Eye (tissue), 1 donor: ENCODE measurements at regions not wholly inside any gene's neighbourhood (a gene's known extent, or its start where the extent isn't known, plus 50 kb on each side); places are given as distances from the start of the nearest gene placed in this dataset.

Source experiments
- DNase-seq: peaks from one replicate; pipeline ENCODE4 v3.0.0-alpha.2; 2015

- DNase-seq = no peak
Measured at GRCh38 chr5:135657536-135658305, 78.9 kb upstream of the CXCL14 start.

GRCh38 chr5:135655468-135655815, 76.7 kb upstream of the CXCL14 start:
- DNase-seq = peak; percentile 50

- DNase-seq = no peak
Measured at GRCh38 chr5:135654761-135655467, 76.1 kb upstream of the CXCL14 start.

- no peak for DNase-seq
Measured at GRCh38 chr5:135651156-135651555, 72.4 kb upstream of the CXCL14 start.

- no peak for DNase-seq
Measured at GRCh38 chr5:135650081-135650480, 71.3 kb upstream of the CXCL14 start.

- no peak for DNase-seq
Measured at GRCh38 chr5:135649435-135649834, 70.6 kb upstream of the CXCL14 start.

GRCh38 chr5:135648116-135648515, 69.3 kb upstream of the CXCL14 start:
- no peak for DNase-seq

GRCh38 chr5:135645336-135646180, 66.8 kb upstream of the CXCL14 start:
- no peak for DNase-seq

GRCh38 chr5:135644816-135645215, 66.0 kb upstream of the CXCL14 start:
- no peak for DNase-seq

GRCh38 chr5:135643881-135644766, 65.3 kb upstream of the CXCL14 start:
- no peak for DNase-seq

GRCh38 chr5:135642934-135643333, 64.1 kb upstream of the CXCL14 start:
- DNase-seq = peak; percentile 27

GRCh38 chr5:135642488-135642870, 63.7 kb upstream of the CXCL14 start:
- DNase-seq = no peak

GRCh38 chr5:135641734-135642487, 63.1 kb upstream of the CXCL14 start:
- DNase-seq = no peak

GRCh38 chr5:135641319-135641718, 62.5 kb upstream of the CXCL14 start:
- no peak for DNase-seq

GRCh38 chr5:135635451-135635850, 56.7 kb upstream of the CXCL14 start:
- no peak for DNase-seq

- peak; percentile 46 for DNase-seq
Measured at GRCh38 chr5:135632798-135633197, 54.0 kb upstream of the CXCL14 start.

GRCh38 chr5:135631391-135631790, 52.6 kb upstream of the CXCL14 start:
- DNase-seq = no peak

GRCh38 chr5:135629666-135630065, 50.9 kb upstream of the CXCL14 start:
- DNase-seq = no peak

- no peak for DNase-seq
Measured at GRCh38 chr5:135628771-135629563, 50.2 kb upstream of the CXCL14 start.
